Gastrocnemius medialis (tissue), 4 donors: ENCODE measurements at regions not wholly inside any gene's neighbourhood (a gene's known extent, or its start where the extent isn't known, plus 50 kb on each side); places are given as distances from the start of the nearest gene placed in this dataset.

Experiments used
- ATAC-seq, 2 donors: fragments of 150-250 bp; one replicate each; pipeline ENCODE4 v1.9.1; 2016
- DNase-seq, 2 donors: peaks; one replicate each; pipeline ENCODE4 v3.0.0-alpha.2; 2019
- H3K27ac ChIP-seq, 4 donors: fragments of 200-600 bp; sonication (generic); 1 replicate in 1 of 4; 2 replicates in 3 of 4; pipeline ENCODE4 v1.5.1; 2016 to 2018; ENCODE audit warnings: mild to moderate bottlenecking in 2 of 4, moderate library complexity in 1 of 4
- H3K27me3 ChIP-seq, 3 donors: fragments of 200-600 bp; sonication (generic) in 2 of 3; 1 replicate in 1 of 3; 2 replicates in 2 of 3; pipeline versions ENCODE4 v1.5.1 to v1.6.0; 2016 to 2019; ENCODE audit warnings: mild to moderate bottlenecking in 1 of 3, moderate library complexity in 1 of 3
- H3K36me3 ChIP-seq, 2 donors: fragments of 200-600 bp; sonication (generic) in 1 of 2; one replicate each; pipeline ENCODE4 v1.5.1; 2017 to 2018
- H3K4me1 ChIP-seq, 2 donors: fragments of 200-600 bp; sonication (generic) in 1 of 2; one replicate each; pipeline ENCODE4 v1.5.1; 2016 to 2017; ENCODE audit warnings: mild to moderate bottlenecking in 2 of 2
- H3K4me3 ChIP-seq, 4 donors: fragments of 200-600 bp; sonication (generic) in 3 of 4; 1 replicate in 1 of 4; 2 replicates in 3 of 4; pipeline ENCODE4 v1.5.1; 2016 to 2019; ENCODE audit warnings: mild to moderate bottlenecking in 2 of 4
- H3K9me3 ChIP-seq, 3 donors: fragments of 200-600 bp; sonication (generic) in 2 of 3; 1 replicate in 1 of 3; 2 replicates in 2 of 3; pipeline ENCODE4 v1.5.1; 2016 to 2019
- CTCF ChIP-seq, 5 experiments: fragments of 450-650 bp in 3 of 5; fragments of 200-600 bp in 2 of 5; sonication (generic) in 2 of 5; IDR thresholded peaks in 4 of 5; conservative IDR thresholded peaks in 1 of 5; 1 replicate in 4 of 5; 2 replicates in 1 of 5; pipeline ENCODE4 v1.5.1; 2016 to 2019; ENCODE audit warnings: antibody characterized with exemption in 5 of 5, mild to moderate bottlenecking in 3 of 5, moderate library complexity in 3 of 5
- POLR2A ChIP-seq, 2 donors: fragments of 450-650 bp; IDR thresholded peaks; one replicate each; pipeline ENCODE4 v1.6.1; 2017; ENCODE audit warnings: antibody characterized with exemption in 2 of 2, mild to moderate bottlenecking in 2 of 2, moderate library complexity in 2 of 2
- in situ Hi-C, 4 donors: fragments of 200-750 bp; cut with MboI; loops; one replicate each; pipeline versions ENCODE4 v1.15.0 to v1.8.0; 2017; ENCODE audit warnings: low sequenced_read_pairs in 4 of 4
- intact Hi-C: fragments of 100-400 bp; cut with DNase I; formaldehyde crosslinking; loops from one replicate; pipeline ENCODE4 v1.15.1; 2023; ENCODE audit warnings: low total_unique reads

GRCh38 chr10:33074443-33074842 lies 116.4 kb upstream of the ITGB1 start:
- ATAC-seq = no peak
- Histone ChIP-seq H3K36me3 (no peaks in the 10 kb centered on the region), H3K4me1 (peaks cover 0 to 6% of the 10 kb centered on the region in 2 donors), H3K27ac (peak overlapping the region in 1 of 4 donors; percentile 5), H3K9me3 (no peaks in the 10 kb centered on the region), H3K27me3 (no peaks in the 10 kb centered on the region), H3K4me3 (no peak overlapping the region)
- intact Hi-C loops = no loop called here
- no peak for TF ChIP-seq CTCF (IDR thresholded peaks at IDR 0.05 in 4 of 5, conservative IDR thresholded peaks at IDR 0.05 in 1 of 5)
- TF ChIP-seq POLR2A (IDR thresholded peaks at IDR 0.05) = no peak
- DNase-seq = no peak
- in situ Hi-C loops = no loop called here

GRCh38 chr10:33073641-33074415 lies 115.8 kb upstream of the ITGB1 start:
- DNase-seq = no peak
- in situ Hi-C loops (no loop called here), intact Hi-C loops (no loop called here)
- Histone ChIP-seq H3K9me3 (no peaks in the 10 kb centered on the region), H3K27ac (peak overlapping the region in 2 of 4 donors; percentile 5 to 31), H3K36me3 (no peaks in the 10 kb centered on the region), H3K4me1 (peaks cover 0 to 6% of the 10 kb centered on the region in 2 donors), H3K27me3 (no peaks in the 10 kb centered on the region), H3K4me3 (no peak overlapping the region)
- peak in 1 of 2 donors; percentile 63 for ATAC-seq
- TF ChIP-seq POLR2A (IDR thresholded peaks at IDR 0.05) = no peak
- TF ChIP-seq CTCF (IDR thresholded peaks at IDR 0.05 in 4 of 5, conservative IDR thresholded peaks at IDR 0.05 in 1 of 5) = no peak

- Histone ChIP-seq H3K4me1 (peaks cover 0 to 6% of the 10 kb centered on the region in 2 donors), H3K9me3 (no peaks in the 10 kb centered on the region), H3K4me3 (no peak overlapping the region), H3K27ac (no peak overlapping the region), H3K27me3 (no peaks in the 10 kb centered on the region), H3K36me3 (no peaks in the 10 kb centered on the region)
- in situ Hi-C loops = no loop called here
- intact Hi-C loops = no loop called here
- ATAC-seq = no peak
- TF ChIP-seq POLR2A (IDR thresholded peaks at IDR 0.05) (no peak), CTCF (IDR thresholded peaks at IDR 0.05 in 4 of 5, conservative IDR thresholded peaks at IDR 0.05 in 1 of 5) (no peak)
- DNase-seq = no peak
Observed at GRCh38 chr10:33071857-33072256, 113.8 kb upstream of the ITGB1 start.

- H3K4me3 ChIP-seq = no peak overlapping the region
- no peaks in the 10 kb centered on the region for H3K36me3 ChIP-seq
- DNase-seq (no peak), ATAC-seq (no peak)
- H3K9me3 ChIP-seq = no peaks in the 10 kb centered on the region
- no peak overlapping the region for H3K27ac ChIP-seq
- TF ChIP-seq POLR2A (IDR thresholded peaks at IDR 0.05) = no peak
- TF ChIP-seq CTCF (IDR thresholded peaks at IDR 0.05 in 4 of 5, conservative IDR thresholded peaks at IDR 0.05 in 1 of 5) = no peak
- no peaks in the 10 kb centered on the region for H3K27me3 ChIP-seq
- intact Hi-C loops = no loop called here
- in situ Hi-C loops = no loop called here
- H3K4me1 ChIP-seq = peaks cover 0 to 6% of the 10 kb centered on the region in 2 donors
Observed at GRCh38 chr10:33070101-33070500, 112.1 kb upstream of the ITGB1 start.
